Effector memory CD4-positive, alpha-beta T cell (primary cell): ENCODE measurements at regions not wholly inside any gene's neighbourhood (a gene's known extent, or its start where the extent isn't known, plus 50 kb on each side); places are given as distances from the start of the nearest gene placed in this dataset.

Experiments used
- DNase-seq, 3 donors: peaks; one replicate each; pipeline ENCODE4 v3.0.0-alpha.2; 2020
- H3K27ac ChIP-seq: 2 replicates; pipeline ENCODE4 v1.7.0; 2013; ENCODE audit warnings: mild to moderate bottlenecking, low read length, moderate library complexity; ENCODE audit not compliant: insufficient read depth, poor library complexity, severe bottlenecking
- H3K27me3 ChIP-seq: replicated peaks from 2 replicates; pipeline ENCODE4 v1.7.0; 2013; ENCODE audit warnings: mild to moderate bottlenecking, low read length; ENCODE audit not compliant: insufficient read depth, control insufficient read depth, poor library complexity, severe bottlenecking
- H3K36me3 ChIP-seq: 2 replicates; pipeline ENCODE4 v1.7.0; 2013; ENCODE audit warnings: mild to moderate bottlenecking, low read length, moderate library complexity; ENCODE audit not compliant: control insufficient read depth, insufficient read depth
- H3K4me1 ChIP-seq: 2 replicates; pipeline ENCODE4 v1.7.0; 2013; ENCODE audit warnings: low read length, mild to moderate bottlenecking; ENCODE audit not compliant: control insufficient read depth, insufficient read depth, poor library complexity, severe bottlenecking
- H3K4me3 ChIP-seq: 2 replicates; pipeline ENCODE4 v1.7.0; 2013; ENCODE audit warnings: low read length, low read depth, mild to moderate bottlenecking; ENCODE audit not compliant: insufficient read depth, poor library complexity, severe bottlenecking
- H3K9me3 ChIP-seq: 2 replicates; pipeline ENCODE4 v1.7.0; 2013; ENCODE audit warnings: mild to moderate bottlenecking, low read length, moderate library complexity; ENCODE audit not compliant: control insufficient read depth

DNA sequence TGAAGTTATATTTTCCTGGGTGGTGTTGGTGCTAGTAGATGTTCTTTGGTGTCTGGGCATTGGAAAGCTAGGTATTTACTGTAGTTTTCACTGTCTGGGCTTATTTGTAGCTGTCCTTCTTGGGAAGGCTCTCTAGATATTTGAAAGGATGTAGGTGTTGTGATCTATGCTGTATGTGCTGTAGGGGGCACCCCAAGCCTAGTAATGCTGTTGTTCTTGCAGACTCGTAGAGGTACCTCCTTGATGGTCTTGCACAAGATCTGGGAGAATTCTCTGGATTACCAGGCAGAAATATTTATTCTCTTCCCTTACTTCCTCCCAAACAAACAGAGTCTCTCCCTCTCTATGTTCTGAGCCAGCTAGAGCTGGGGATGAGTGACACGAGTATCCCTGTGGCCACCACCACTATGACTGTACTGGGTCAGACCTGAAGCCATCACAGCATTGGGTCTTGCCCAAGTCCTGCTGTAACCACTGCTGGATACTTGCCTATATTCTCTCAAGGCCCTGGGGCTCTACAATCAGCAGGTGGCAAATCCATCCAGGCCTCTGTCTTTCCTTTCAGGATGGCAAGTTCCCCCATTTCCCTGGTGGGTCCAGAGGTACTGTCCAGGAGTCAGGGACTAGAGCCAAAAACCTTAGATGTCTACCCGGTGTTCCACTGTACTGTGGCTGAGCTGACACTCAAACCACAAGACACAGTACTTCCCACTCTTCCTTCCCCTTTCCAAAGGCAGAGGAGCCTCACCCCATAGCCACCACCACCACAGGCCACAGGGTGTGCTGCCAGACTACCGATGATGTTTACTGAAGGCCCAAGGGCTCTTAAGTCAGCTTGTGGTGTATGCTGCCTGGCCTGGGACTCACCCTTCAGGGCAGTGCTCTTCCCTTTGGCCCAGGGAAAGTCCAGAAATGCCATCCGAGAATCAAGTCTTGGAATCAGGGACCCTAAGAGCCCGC, 195.2 kb upstream of the DPPA4 start:
- Histone ChIP-seq H3K27ac (no peak overlapping the region), H3K36me3 (no peaks in the 10 kb centered on the region), H3K27me3 (no peaks in the 10 kb centered on the region), H3K9me3 (no peaks in the 10 kb centered on the region), H3K4me3 (no peak overlapping the region), H3K4me1 (no peaks in the 10 kb centered on the region)
- DNase-seq: peak in 2 of 3 donors; percentile 13 to 34

DNA sequence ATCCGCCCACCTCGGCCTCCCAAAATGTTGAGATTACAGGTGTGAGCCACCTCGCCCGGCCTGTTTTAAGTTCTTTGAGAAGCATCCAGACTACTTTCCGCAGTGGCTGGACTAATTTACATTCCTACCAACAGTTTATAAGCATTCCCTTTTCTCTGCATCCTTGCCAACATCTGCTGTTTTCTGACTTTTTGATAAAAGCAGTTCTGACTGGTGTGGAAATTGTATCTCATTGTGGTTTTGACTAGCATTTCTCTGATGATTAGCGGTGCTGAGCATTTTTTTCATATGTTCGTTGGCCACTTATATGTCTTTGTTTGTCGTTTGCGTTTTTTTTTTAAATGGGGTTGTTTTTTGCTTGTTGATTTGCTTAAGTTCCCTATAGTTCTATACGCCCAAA, 208.4 kb upstream of the DPPA4 start:
- H3K9me3 ChIP-seq: no peaks in the 10 kb centered on the region
- H3K36me3 ChIP-seq: no peaks in the 10 kb centered on the region
- no peak overlapping the region for H3K4me3 ChIP-seq
- DNase-seq: no peak
- H3K27ac ChIP-seq: no peak overlapping the region
- no peaks in the 10 kb centered on the region for H3K4me1 ChIP-seq
- H3K27me3 ChIP-seq: no peaks in the 10 kb centered on the region

DNA sequence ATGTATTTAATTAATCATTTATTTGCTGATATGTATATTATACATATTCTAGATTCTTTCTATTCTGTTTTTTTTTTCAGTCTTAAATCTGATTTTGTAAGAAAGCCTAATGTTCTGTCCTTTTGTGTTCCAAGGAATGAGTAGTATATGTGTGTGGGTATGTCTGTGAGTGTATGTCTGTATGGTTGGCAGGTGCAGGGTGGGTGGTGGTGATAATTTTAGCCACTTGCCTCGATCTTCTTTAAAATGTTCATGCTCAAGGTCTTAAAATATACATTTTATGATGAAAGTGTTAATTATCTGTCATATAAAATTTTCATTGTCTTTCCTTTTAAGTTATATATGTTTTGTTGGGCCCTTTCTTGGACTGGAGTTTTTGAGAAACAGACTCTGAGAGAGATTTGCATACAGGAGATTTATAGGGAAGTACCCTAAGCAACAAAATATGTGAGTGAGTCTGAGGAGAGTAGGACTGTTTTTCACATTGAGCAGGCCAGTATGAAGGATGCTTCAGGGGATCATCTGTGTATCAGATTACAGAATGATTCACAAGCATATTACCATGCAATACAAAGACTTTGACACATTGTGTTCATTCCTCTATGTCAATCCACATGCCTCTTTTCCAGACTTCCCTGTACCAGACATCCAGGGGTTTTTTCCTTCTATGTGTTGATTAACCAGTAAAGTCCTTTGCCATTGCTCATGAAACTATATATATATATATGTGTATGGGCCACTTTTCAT, 211.0 kb upstream of the DPPA4 start:
- H3K9me3 ChIP-seq: no peaks in the 10 kb centered on the region
- DNase-seq: no peak
- no peak overlapping the region for H3K27ac ChIP-seq
- H3K4me3 ChIP-seq: no peak overlapping the region
- no peaks in the 10 kb centered on the region for H3K36me3 ChIP-seq
- H3K4me1 ChIP-seq: no peaks in the 10 kb centered on the region
- H3K27me3 ChIP-seq: no peaks in the 10 kb centered on the region

DNA sequence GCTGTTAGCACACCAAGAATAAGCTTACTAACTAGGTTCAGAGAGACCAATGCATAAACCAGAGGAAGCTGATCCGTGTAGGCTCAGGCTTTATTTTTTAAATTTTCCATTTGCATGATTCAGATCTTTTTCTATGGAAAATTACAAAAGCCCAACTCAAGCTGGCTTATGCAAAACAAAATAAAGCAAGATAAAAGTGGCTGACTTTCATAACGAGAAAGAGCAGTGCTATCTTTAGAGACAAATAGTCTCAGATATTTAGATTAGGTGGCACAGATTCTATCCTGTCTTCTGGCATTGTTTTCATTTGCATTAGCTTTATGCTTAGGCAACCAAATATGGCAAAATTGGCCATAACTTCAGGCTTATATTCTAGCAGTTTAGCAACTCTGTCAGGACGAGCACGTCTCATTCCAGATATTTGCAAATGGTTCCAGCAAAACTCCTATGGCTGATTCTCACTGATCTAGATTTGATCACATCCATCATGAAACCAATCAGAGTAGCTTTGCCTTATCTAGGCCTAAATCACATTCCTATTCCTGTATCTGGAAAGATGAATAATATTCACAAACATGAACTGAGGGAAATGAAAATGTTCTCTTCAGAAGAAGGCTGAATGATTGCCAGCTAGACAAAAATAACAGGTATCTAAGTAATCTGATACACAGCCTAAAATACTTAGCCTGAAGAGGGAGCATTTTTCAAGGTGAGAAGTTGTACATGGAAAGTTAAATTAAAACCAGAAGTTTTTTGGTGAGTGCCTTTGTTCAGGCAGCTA, 216.4 kb upstream of the DPPA4 start:
- Histone ChIP-seq H3K27ac (no peak overlapping the region), H3K36me3 (no peaks in the 10 kb centered on the region), H3K4me3 (no peak overlapping the region), H3K27me3 (no peaks in the 10 kb centered on the region), H3K4me1 (no peaks in the 10 kb centered on the region), H3K9me3 (no peaks in the 10 kb centered on the region)
- DNase-seq: no peak

DNA sequence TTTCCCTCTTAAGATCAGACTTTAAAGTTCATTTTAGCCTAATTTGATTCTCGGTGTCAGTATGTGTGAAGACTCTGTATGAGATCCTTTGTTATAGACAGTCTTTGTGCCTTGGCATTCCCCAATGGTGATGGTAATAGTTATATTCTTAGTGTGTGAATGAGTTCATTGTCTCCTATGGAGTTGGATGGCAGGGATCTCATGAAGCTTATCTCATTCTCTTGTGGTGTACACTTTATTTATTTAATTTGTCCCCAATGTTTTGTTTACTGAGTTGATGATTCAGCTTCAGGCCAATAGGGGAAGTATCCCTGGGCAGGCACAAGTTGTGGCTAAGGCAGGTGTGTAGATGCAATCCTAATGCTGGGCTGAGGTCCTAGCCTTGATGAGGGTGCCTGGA, 222.0 kb upstream of the DPPA4 start:
- Histone ChIP-seq H3K27ac (no peak overlapping the region), H3K36me3 (no peaks in the 10 kb centered on the region), H3K9me3 (no peaks in the 10 kb centered on the region), H3K27me3 (no peaks in the 10 kb centered on the region), H3K4me3 (no peak overlapping the region), H3K4me1 (no peaks in the 10 kb centered on the region)
- no peak for DNase-seq

DNA sequence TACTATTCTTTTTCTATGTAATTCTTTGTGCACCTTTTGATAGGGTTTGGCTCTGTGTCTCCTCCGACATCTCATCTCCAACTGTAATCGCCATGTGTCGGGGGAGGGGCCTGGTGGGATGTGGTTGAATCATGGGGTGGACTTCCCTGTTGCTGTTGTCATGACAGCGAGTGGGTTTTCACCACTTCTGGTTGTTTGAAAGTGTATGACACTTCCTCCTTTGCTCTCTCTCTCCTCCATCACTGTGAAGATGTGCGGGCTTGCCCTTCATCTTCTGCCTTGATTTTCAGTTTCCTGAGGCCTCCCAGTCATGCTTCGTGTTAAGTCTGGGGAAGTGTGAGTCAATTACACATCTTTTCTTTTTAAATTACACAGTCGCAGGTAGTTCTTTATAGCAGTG, 225.8 kb upstream of the DPPA4 start:
- no peaks in the 10 kb centered on the region for H3K27me3 ChIP-seq
- peak; percentile 6 to 12 (median 9) for DNase-seq
- no peaks in the 10 kb centered on the region for H3K36me3 ChIP-seq
- no peaks in the 10 kb centered on the region for H3K9me3 ChIP-seq
- H3K4me3 ChIP-seq: no peak overlapping the region
- H3K27ac ChIP-seq: no peak overlapping the region
- no peaks in the 10 kb centered on the region for H3K4me1 ChIP-seq

DNA sequence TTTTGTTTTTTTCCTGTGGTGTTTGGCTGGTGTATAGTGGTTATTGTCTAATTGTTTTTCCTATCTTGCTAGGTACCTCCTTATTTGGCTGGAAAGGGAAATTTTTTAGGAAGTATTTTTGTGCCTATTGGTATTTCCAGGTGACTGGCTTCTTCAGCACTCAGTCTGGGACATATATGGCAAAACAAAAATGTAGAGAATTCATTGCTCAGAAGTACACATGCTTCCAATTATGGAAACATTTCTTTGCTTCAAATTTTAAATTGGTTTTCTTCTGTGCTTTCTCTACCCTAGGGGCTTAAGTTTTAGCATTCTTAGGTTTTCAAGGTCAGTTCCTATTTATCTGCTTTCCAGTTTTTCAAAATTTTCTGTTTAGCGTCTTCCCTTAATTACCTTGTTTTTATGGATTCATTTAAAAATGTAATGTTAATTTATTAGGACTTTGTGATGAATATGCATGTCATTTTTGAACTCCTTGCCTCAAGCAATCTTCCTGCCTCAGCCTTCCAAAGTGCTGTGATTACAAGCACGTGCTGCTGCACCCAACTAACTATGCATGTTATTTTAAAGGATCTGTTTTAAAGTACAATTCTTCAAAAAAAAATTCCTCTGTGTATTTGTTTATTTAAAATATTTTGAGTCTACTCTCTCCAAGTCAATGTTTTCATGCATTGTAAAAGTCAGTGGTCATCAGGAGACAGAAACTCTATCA, 231.9 kb upstream of the DPPA4 start:
- Histone ChIP-seq H3K27ac (no peak overlapping the region), H3K27me3 (no peaks in the 10 kb centered on the region), H3K9me3 (no peaks in the 10 kb centered on the region), H3K4me3 (no peak overlapping the region), H3K36me3 (no peaks in the 10 kb centered on the region), H3K4me1 (no peaks in the 10 kb centered on the region)
- no peak for DNase-seq

DNA sequence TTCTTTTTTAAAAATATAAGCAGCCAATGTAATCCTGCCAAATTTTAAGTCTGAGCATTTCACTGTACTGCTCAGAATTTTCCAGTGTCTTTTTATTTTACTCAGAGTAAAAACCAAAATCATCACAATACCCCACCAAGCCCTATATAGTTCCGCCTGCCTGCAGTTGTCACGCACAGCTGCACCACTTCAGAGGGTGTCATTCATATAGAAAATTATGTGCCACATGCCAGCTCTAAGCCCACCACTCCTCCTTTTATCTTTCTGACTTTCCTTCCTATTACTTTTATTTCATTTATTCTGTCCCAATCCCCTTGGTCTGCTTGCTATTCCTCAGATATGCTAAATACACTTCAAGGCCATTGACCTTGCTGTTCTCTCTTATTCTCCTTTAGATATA, 233.1 kb upstream of the DPPA4 start:
- H3K9me3 ChIP-seq: no peaks in the 10 kb centered on the region
- no peaks in the 10 kb centered on the region for H3K27me3 ChIP-seq
- no peak overlapping the region for H3K27ac ChIP-seq
- no peak for DNase-seq
- H3K4me3 ChIP-seq: no peak overlapping the region
- H3K36me3 ChIP-seq: no peaks in the 10 kb centered on the region
- H3K4me1 ChIP-seq: no peaks in the 10 kb centered on the region

DNA sequence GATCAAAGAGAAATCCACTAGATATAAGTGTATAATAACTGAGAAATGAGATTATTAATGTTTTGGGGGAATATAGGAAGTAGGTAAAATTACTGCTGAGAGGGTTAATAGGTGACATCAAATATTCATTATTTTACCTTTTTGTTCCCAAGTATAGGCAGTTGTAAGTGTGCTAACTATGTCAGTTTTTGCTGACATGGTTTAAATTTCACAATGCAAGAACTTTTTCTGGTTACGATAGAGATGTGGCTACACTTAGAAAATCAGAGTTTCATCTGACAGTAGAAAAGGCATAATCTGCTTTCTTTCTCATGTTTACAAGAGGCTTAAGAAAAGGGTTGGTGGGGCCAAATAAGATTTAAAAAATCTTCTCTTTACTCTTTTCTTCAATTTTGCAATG, 235.0 kb upstream of the DPPA4 start:
- Histone ChIP-seq H3K27me3 (no peaks in the 10 kb centered on the region), H3K27ac (no peak overlapping the region), H3K4me3 (no peak overlapping the region), H3K9me3 (no peaks in the 10 kb centered on the region), H3K36me3 (no peaks in the 10 kb centered on the region), H3K4me1 (no peaks in the 10 kb centered on the region)
- no peak for DNase-seq
